T-helper 1 cell treated with Interleukin-12 subunit alpha and Interleukin-12 subunit beta and Interleukin-4 antibody, amounts not matched to agents 30 ng/mL and 1 ng/mL, for 36 hours (primary cell): ENCODE measurements at regions not wholly inside any gene's neighbourhood (a gene's known extent, or its start where the extent isn't known, plus 50 kb on each side); places are given as distances from the start of the nearest gene placed in this dataset.
"Not testable (repeated sequence)": the region's sequence is repeated elsewhere in the genome, so short reads cannot be mapped to it uniquely, and the experiment has no call there.

Source experiments
- intact Hi-C: fragments of 100-400 bp; cut with micrococcal nuclease; formaldehyde crosslinking; loops from one replicate; pipeline ENCODE4 v1.15.1; 2024

DNA sequence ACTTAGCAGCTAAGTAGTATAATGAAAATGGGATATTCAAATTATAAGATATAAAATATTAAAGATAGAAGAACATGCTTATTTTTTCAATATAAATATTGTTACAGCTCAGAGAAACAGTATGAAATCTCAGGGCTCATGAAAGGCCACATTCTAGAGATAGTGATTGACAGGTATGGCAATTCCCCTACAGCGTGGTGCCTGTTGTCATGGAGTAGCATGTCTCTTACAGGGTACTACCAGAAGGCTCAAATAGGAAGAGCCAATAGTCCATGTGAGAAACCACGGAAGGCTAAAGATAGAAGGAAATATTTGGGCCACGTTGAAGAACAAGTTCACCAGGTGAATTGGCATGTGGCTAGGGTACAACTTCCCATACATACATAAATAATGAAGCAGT, 522.9 kb upstream of the ZNF337 start:
- intact Hi-C loops, result not testable (repeated sequence)

DNA sequence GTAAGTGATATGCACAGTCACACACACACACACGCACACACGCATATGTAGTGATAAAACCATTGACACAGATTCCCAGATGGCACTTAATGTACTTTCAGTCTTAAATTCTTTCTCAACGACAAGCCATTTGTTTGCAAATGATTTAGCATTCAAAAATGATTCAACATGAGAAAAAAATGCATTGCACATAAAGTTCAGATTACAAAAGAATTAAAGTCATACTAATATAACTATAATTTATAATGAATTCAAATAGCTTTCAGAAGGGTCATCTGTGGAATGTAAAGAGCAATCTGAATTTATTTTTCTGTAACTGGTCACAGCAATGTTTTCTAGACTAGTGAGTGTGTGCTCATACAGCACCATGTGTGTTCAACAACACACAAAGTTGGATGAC, 521.6 kb upstream of the ZNF337 start:
- intact Hi-C loops, result no loop called here

GRCh38 chr20:26216025-26216424, 519.4 kb upstream of the ZNF337 start:
- intact Hi-C loops, result no loop called here

- intact Hi-C loops, result no loop called here
Observed at GRCh38 chr20:26214991-26215390, 518.3 kb upstream of the ZNF337 start.

DNA sequence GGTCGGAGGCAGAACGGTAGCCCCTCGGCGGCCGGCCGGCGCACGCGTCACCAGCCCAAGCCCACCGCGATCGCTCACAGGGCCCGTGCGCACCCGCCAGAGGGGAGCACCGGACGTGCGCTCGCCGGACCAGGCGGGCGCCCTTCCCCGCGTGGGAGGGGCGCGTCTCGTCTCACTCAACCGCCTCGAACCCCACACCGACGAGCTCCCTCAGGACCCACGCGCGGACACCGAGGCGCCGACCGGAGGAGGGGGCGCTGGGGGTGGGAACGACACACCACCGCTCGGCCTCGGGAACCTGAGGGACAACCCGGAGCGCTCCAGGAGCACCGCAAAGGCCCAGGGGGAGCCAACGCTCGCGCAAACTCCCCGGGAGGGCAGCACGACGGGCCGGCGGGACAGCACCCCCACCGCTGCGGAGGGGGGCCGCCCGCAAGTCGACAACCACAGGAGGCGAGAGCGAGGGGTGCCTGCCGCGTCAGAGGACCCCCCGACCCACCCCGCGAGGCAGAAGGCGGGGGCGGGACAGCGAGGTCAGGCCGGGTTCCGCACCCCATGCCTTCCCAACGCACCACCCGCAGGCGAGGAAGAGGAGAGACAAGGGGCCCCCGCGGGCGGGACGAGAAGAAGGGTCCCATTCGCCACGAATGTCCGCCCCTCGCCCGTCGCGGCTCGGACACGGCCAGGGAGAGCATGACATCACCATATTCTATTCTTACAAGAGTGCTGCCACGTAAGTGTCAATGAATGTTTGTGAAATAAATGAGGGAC, 512.7 kb upstream of the ZNF337 start:
- intact Hi-C loops, result loop anchor here (5.0 to 10.0 kb wide), 2 partner anchors 45 to 98 kb away; no protein-coding TSS in a partner anchor

DNA sequence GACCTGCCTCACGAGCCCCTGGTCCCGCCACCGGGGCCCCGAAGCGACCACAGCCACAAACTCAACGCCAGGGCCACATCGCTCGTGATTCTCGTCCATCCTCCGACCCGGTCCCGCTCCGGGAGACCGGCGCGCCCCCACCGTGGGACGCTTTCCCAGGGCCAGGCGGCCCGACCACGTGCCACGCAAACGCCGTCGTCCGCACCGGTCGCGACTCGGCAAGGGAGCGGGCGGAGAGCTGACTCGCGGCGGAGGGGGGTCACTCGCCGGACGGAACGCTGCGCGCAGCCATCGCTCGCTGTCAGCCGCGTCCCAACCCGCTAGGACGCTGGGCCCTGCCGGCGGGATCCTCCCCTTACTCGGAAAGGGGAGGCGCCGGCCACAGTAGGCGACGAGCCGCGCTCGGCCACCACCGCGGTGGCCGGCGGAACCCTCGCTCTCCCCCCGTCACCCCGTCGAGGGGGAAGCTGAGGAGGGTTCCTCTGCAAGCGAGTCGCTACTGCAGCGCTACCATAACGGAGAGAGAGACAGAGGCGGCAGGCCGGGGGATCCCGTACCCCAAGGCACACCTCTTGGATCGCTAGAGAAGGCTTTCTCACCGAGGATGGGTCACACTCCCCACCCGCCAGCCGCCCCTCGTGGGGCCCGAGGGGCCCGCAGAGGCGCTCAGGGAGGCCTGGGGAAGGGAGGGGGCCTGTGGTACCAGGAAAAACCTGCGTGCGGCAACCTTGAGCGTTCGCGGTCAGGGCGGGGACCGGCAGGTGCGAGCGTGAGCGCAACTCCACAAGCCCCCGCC, 511.8 kb upstream of the ZNF337 start:
- intact Hi-C loops, result loop anchor here (5.0 to 10.0 kb wide), 2 partner anchors 46 to 99 kb away; no protein-coding TSS in a partner anchor

- intact Hi-C loops, result loop anchor here (5.0 to 10.0 kb wide), 2 partner anchors 47 to 99 kb away; no protein-coding TSS in a partner anchor
Observed at GRCh38 chr20:26207967-26208295, 511.3 kb upstream of the ZNF337 start.

GRCh38 chr20:26207237-26207966, 510.7 kb upstream of the ZNF337 start:
- intact Hi-C loops, result loop anchor here (5.0 to 10.0 kb wide), 2 partner anchors 47 to 100 kb away; no protein-coding TSS in a partner anchor

DNA sequence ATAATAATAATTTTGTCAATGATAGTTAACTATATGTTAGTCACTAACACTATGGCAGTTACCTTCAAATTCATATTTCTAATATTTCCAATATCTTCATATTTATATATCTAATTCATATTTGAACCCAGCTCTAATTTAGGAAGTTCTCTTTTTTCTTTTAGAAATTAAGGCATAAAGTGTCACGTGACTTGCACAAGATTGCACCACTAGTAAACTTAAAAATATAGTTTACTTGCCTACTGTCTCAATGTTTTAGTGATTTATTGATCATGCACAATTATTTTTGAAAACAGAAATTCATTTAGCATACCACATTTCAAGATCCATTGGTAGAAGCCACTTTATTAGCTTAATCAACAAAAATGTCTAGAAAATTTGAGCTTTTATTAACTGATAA, 508.7 kb upstream of the ZNF337 start:
- intact Hi-C loops, result loop anchor here (5.0 to 10.0 kb wide), 2 partner anchors 49 to 102 kb away; no protein-coding TSS in a partner anchor

DNA sequence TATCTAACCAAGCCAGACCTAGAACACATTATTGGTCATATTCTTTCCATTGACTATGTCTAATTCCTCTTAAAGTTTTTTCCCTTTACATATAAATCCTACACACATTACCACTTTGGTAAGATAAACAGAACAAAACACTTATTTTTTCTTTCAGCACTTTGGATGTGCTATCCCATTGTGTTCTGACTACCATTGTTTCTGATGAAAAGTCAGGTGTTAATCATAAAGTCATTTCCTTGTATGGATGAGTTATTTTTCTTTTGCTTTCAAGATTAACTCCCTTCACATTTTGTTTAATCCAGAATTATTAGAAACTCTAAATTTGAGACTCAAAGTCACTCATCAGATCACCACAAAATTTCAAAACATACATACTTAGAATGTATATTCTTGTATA, 504.4 kb upstream of the ZNF337 start:
- intact Hi-C loops, result loop anchor here (10.0 kb wide), 1 partner anchor 54 kb away; no protein-coding TSS in a partner anchor

GRCh38 chr20:26187329-26187728, 490.7 kb upstream of the ZNF337 start:
- intact Hi-C loops, result not testable (repeated sequence)

- intact Hi-C loops, result not testable (repeated sequence)
Observed at GRCh38 chr20:26183720-26184119, 487.1 kb upstream of the ZNF337 start.

GRCh38 chr20:26181364-26181763, 484.7 kb upstream of the ZNF337 start:
- intact Hi-C loops, result not testable (repeated sequence)

GRCh38 chr20:26171875-26172274, 475.2 kb upstream of the ZNF337 start:
- intact Hi-C loops, result not testable (repeated sequence)

- intact Hi-C loops, result no loop called here
Observed at GRCh38 chr20:26169506-26169905, 472.9 kb upstream of the ZNF337 start.

- intact Hi-C loops, result no loop called here
Observed at GRCh38 chr20:26167499-26167898, 470.8 kb upstream of the ZNF337 start.

GRCh38 chr20:26163890-26164289, 467.2 kb upstream of the ZNF337 start:
- intact Hi-C loops, result no loop called here

GRCh38 chr20:26163151-26163550, 466.5 kb upstream of the ZNF337 start:
- intact Hi-C loops, result not testable (repeated sequence)

DNA sequence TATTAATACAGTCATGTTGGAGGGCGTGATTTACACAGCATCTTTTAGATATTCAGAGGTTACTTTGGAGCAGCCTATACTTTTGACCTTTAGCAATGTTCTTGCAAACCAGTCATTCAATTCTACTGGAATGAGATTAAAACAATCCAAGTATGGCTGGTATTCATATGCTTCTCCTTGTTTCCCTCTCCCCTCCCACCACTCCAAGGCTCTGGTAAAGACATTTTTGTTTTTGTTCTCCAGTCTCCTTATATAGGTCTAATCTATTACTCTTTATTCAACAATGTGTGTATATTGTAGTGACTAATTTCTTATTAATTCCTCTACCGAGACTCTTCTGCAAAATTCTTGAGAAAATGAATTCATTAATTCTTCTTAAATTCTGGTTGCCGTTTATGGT, 465.1 kb upstream of the ZNF337 start:
- intact Hi-C loops, result not testable (repeated sequence)

GRCh38 chr20:26160916-26161315, 464.3 kb upstream of the ZNF337 start:
- intact Hi-C loops, result not testable (repeated sequence)

DNA sequence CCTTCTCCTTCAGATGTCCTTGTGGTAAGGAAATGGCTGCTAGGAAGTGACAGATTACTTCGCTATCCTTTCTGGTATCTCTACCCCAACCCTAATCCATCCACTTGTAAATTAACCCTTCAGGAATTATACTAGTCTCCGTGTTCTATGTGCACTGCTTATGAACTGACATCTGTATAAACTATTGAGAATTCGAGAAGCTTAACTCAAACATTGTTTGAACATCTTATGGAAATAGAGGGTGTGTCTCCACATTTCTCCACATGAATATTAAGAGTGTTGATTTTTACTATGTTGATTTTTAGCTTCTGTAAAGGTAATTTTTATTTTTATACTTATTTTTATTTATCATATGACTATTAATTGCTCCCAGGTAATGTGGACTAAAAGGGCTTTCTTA, 457.6 kb upstream of the ZNF337 start:
- intact Hi-C loops, result no loop called here
